CD4-positive, alpha-beta T cell (primary cell): ENCODE measurements at regions not wholly inside any gene's neighbourhood (a gene's known extent, or its start where the extent isn't known, plus 50 kb on each side); places are given as distances from the start of the nearest gene placed in this dataset.

ENCODE experiments used
- ATAC-seq: fragments of 200-7000 bp; cut with Tn5 transposase; one replicate; pipeline ENCODE4 v1.10.0; 2022; ENCODE audit warnings: mild to moderate bottlenecking; ENCODE audit not compliant: poor library complexity
- CTCF ChIA-PET: fragments of 350-600 bp; sonication (Branson Sonifier 250); formaldehyde crosslinking; loops from one replicate; lab custom pipeline; 2021; ENCODE audit warnings: antibody characterized with exemption, inconsistent platforms; lab: Charles Lee
- POLR2A ChIA-PET: fragments of 350-600 bp; sonication (Branson Sonifier 250); formaldehyde crosslinking; loops from one replicate; lab custom pipeline; 2021; ENCODE audit warnings: antibody characterized with exemption, inconsistent platforms; lab: Charles Lee
- DNase-seq, 14 experiments: peaks; one replicate each; pipeline ENCODE4 v3.0.0-alpha.2; 2013 to 2020; ENCODE audit warnings: mixed read lengths in 2 of 14
- H3K27ac ChIP-seq, 2 donors: one replicate each; pipeline versions ENCODE4 v1.5.1 to v1.7.0; 2013; ENCODE audit warnings: low read length in 2 of 2, low read depth in 1 of 2, mild to moderate bottlenecking in 1 of 2
- H3K27me3 ChIP-seq, 2 experiments: 1 replicate in 1 of 2; 2 replicates in 1 of 2; pipeline versions ENCODE4 v1.6.1 to v1.7.0; 2013; ENCODE audit warnings: low read length in 2 of 2, control low read depth in 1 of 2, mild to moderate bottlenecking in 1 of 2, moderate library complexity in 1 of 2; ENCODE audit not compliant: insufficient read depth in 2 of 2, control insufficient read depth in 1 of 2
- H3K36me3 ChIP-seq: one replicate; pipeline ENCODE4 v1.6.1; 2013; ENCODE audit warnings: low read length, control low read depth; ENCODE audit not compliant: insufficient read depth
- H3K4me1 ChIP-seq: one replicate; pipeline ENCODE4 v1.6.1; 2013; ENCODE audit warnings: low read length, control low read depth; ENCODE audit not compliant: insufficient read depth
- H3K4me3 ChIP-seq: one replicate; pipeline ENCODE4 v1.5.1; 2013; ENCODE audit warnings: mild to moderate bottlenecking, low read length, moderate library complexity
- H3K9me3 ChIP-seq, 2 experiments: 1 replicate in 1 of 2; 2 replicates in 1 of 2; pipeline versions ENCODE4 v1.6.1 to v1.7.0; 2013; ENCODE audit warnings: low read length in 2 of 2, mild to moderate bottlenecking in 2 of 2, control low read depth in 1 of 2, moderate library complexity in 1 of 2; ENCODE audit not compliant: control insufficient read depth in 1 of 2, insufficient read depth in 1 of 2
- H3K27ac Mint-ChIP-seq: one replicate; pipeline ENCODE4 v1.8.0; 2020; ENCODE audit warnings: mixed read lengths
- H3K27me3 Mint-ChIP-seq: one replicate; pipeline ENCODE4 v1.8.0; 2021; ENCODE audit warnings: mixed read lengths
- H3K36me3 Mint-ChIP-seq: one replicate; pipeline ENCODE4 v1.8.0; 2021; ENCODE audit warnings: low read depth, mixed read lengths
- H3K4me1 Mint-ChIP-seq: one replicate; pipeline ENCODE4 v1.8.0; 2021; ENCODE audit warnings: low read depth, mixed read lengths
- H3K4me3 Mint-ChIP-seq: one replicate; pipeline ENCODE4 v1.8.0; 2020; ENCODE audit warnings: mild to moderate bottlenecking, mixed read lengths
- H3K9me3 Mint-ChIP-seq: one replicate; pipeline ENCODE4 v1.8.0; 2020; ENCODE audit warnings: mixed read lengths
- CTCF ChIP-seq: fragments of 200-600 bp; IDR thresholded peaks from one replicate; pipeline ENCODE4 v1.8.0; 2022; ENCODE audit warnings: antibody characterized with exemption, mild to moderate bottlenecking
- intact Hi-C, 2 experiments: fragments of 100-400 bp; cut with DNase I in 1 of 2; cut with micrococcal nuclease in 1 of 2; formaldehyde crosslinking; loops; one replicate each; pipeline versions ENCODE4 v1.15.1 to v1.9.0; 2023 to 2025; cut with DNase I, micrococcal nuclease

- no peak overlapping the region for H3K27ac ChIP-seq
- H3K36me3 ChIP-seq = no peaks in the 10 kb centered on the region
- DNase-seq = no peak
- peaks cover 3 to 8% of the 10 kb centered on the region in 2 experiments for H3K9me3 ChIP-seq
- no peak for TF ChIP-seq CTCF
- no peaks in the 10 kb centered on the region for H3K4me1 ChIP-seq
- Mint-ChIP-seq H3K4me3 (no peak overlapping the region), H3K4me1 (no peaks in the 10 kb centered on the region), H3K9me3 (peaks cover 11% of the 10 kb centered on the region), H3K27me3 (no peaks in the 10 kb centered on the region), H3K36me3 (no peaks in the 10 kb centered on the region), H3K27ac (no peak overlapping the region)
- no peaks in the 10 kb centered on the region for H3K27me3 ChIP-seq
- no peak for ATAC-seq
- CTCF ChIA-PET = no interaction called here
- POLR2A ChIA-PET = no interaction called here
- intact Hi-C loops = no loop called here
- no peak overlapping the region for H3K4me3 ChIP-seq
These were observed 205.1 kb upstream of the SEMA3A start for GRCh38 chr7:84399661-84400060.

GRCh38 chr7:84394219-84394618, 199.6 kb upstream of the SEMA3A start:
- ATAC-seq = no peak
- no peak for DNase-seq
- Histone ChIP-seq H3K4me1 (no peaks in the 10 kb centered on the region), H3K27me3 (no peaks in the 10 kb centered on the region), H3K4me3 (no peak overlapping the region), H3K36me3 (no peaks in the 10 kb centered on the region), H3K9me3 (peaks cover 0 to 1% of the 10 kb centered on the region in 2 experiments), H3K27ac (no peak overlapping the region)
- Mint-ChIP-seq H3K27me3 (no peaks in the 10 kb centered on the region), H3K27ac (no peak overlapping the region), H3K36me3 (no peaks in the 10 kb centered on the region), H3K9me3 (no peaks in the 10 kb centered on the region), H3K4me3 (no peak overlapping the region), H3K4me1 (no peaks in the 10 kb centered on the region)
- ChIA-PET CTCF (no interaction called here), POLR2A (no interaction called here)
- intact Hi-C loops = no loop called here
- no peak for TF ChIP-seq CTCF

DNA sequence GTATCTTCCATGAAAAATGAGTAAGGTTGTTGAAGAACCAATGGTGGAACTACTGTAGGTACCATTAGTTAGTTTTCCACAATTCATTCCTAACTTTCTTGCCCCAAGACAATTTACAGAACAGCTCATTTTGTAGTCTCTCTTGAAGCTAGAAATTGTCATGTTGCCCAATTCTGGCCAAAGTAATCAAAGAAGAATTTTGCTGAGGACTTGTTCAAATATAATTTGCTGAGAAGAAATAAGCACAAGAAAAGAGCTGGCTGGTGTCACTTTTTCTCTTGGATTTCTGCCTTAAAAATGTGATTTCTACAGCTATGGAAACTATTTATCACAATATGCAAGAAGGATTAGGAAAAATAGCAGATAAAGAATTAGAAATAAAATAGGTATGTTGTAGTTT, 199.2 kb upstream of the SEMA3A start:
- ATAC-seq (no peak), DNase-seq (no peak)
- Mint-ChIP-seq H3K4me1 (no peaks in the 10 kb centered on the region), H3K4me3 (no peak overlapping the region), H3K27me3 (no peaks in the 10 kb centered on the region), H3K9me3 (no peaks in the 10 kb centered on the region), H3K36me3 (no peaks in the 10 kb centered on the region), H3K27ac (no peak overlapping the region)
- POLR2A ChIA-PET = no interaction called here
- intact Hi-C loops = no loop called here
- no peaks in the 10 kb centered on the region for H3K9me3 ChIP-seq
- no peaks in the 10 kb centered on the region for H3K36me3 ChIP-seq
- CTCF ChIA-PET = no interaction called here
- H3K4me1 ChIP-seq = no peaks in the 10 kb centered on the region
- no peak for TF ChIP-seq CTCF
- H3K27me3 ChIP-seq = no peaks in the 10 kb centered on the region
- no peak overlapping the region for H3K27ac ChIP-seq
- H3K4me3 ChIP-seq = no peak overlapping the region
